IPS-NIHi11 (cell line): ENCODE measurements at regions not wholly inside any gene's neighbourhood (a gene's known extent, or its start where the extent isn't known, plus 50 kb on each side); places are given as distances from the start of the nearest gene placed in this dataset.

Experiments used
- DNase-seq: peaks from one replicate; pipeline ENCODE4 v3.0.0; 2012; ENCODE audit warnings: mixed read lengths, low spot score

- no peak for DNase-seq
Observed at GRCh38 chr11:119810478-119811232, 81.7 kb upstream of the NECTIN1 start.

- no peak for DNase-seq
Observed at GRCh38 chr11:119809346-119809745, 80.3 kb upstream of the NECTIN1 start.

GRCh38 chr11:119808407-119809185 lies 79.6 kb upstream of the NECTIN1 start:
- DNase-seq, result no peak

- no peak for DNase-seq
Observed at GRCh38 chr11:119807841-119808240, 78.8 kb upstream of the NECTIN1 start.

GRCh38 chr11:119807402-119807801 lies 78.4 kb upstream of the NECTIN1 start:
- DNase-seq, result no peak

GRCh38 chr11:119806064-119806915 lies 77.3 kb upstream of the NECTIN1 start:
- no peak for DNase-seq

GRCh38 chr11:119805663-119806062 lies 76.7 kb upstream of the NECTIN1 start:
- no peak for DNase-seq

- no peak for DNase-seq
Observed at GRCh38 chr11:119804698-119805097, 75.7 kb upstream of the NECTIN1 start.

- DNase-seq, result no peak
Observed at GRCh38 chr11:119803726-119804294, 74.8 kb upstream of the NECTIN1 start.

GRCh38 chr11:119803139-119803538 lies 74.1 kb upstream of the NECTIN1 start:
- DNase-seq, result no peak

- no peak for DNase-seq
Observed at GRCh38 chr11:119802670-119803069, 73.7 kb upstream of the NECTIN1 start.

GRCh38 chr11:119800619-119801018 lies 71.6 kb upstream of the NECTIN1 start:
- DNase-seq, result no peak

GRCh38 chr11:119800171-119800570 lies 71.2 kb upstream of the NECTIN1 start:
- no peak for DNase-seq

GRCh38 chr11:119798656-119799055 lies 69.7 kb upstream of the NECTIN1 start:
- no peak for DNase-seq

- peak; percentile 68 for DNase-seq
Observed at GRCh38 chr11:119797736-119798135, 68.7 kb upstream of the NECTIN1 start.

- peak; percentile 66 for DNase-seq
Observed at GRCh38 chr11:119797123-119797611, 68.2 kb upstream of the NECTIN1 start.

- peak; percentile 24 for DNase-seq
Observed at GRCh38 chr11:119796363-119797060, 67.5 kb upstream of the NECTIN1 start.

- DNase-seq, result no peak
Observed at GRCh38 chr11:119795690-119796089, 66.7 kb upstream of the NECTIN1 start.

GRCh38 chr11:119795231-119795630 lies 66.2 kb upstream of the NECTIN1 start:
- no peak for DNase-seq

- DNase-seq, result no peak
Observed at GRCh38 chr11:119794756-119795155, 65.8 kb upstream of the NECTIN1 start.

GRCh38 chr11:119794141-119794665 lies 65.2 kb upstream of the NECTIN1 start:
- DNase-seq, result no peak
